ENCODE measurements at regions not wholly inside any gene's neighbourhood (a gene's known extent, or its start where the extent isn't known, plus 50 kb on each side); places are given as distances from the start of the nearest gene placed in this dataset.

GRCh38 chr10:27390681-27391080 lies 113.4 kb upstream of the RAB18 start:
- no peak overlapping the region for H3K27ac ChIP-seq (ENCODE audit: low read depth, low read length, poor library complexity, severe bottlenecking)
- H2AFZ ChIP-seq (ENCODE audit: low read length) = no peak overlapping the region
- no peak overlapping the region for H3K9ac ChIP-seq (ENCODE audit: low read length)
- H3F3A ChIP-seq (ENCODE audit: insufficient read depth, low read length) = no peaks in the 10 kb centered on the region
- H3K9me2 ChIP-seq (ENCODE audit: low read depth, low read length) = no peaks in the 10 kb centered on the region
- no peaks in the 10 kb centered on the region for H3K4me1 ChIP-seq (ENCODE audit: insufficient read depth, low read length, severe bottlenecking)
- H3K79me2 ChIP-seq (ENCODE audit: insufficient read depth, low read length) = no peaks in the 10 kb centered on the region
- no peaks in the 10 kb centered on the region for H3K27me3 ChIP-seq (ENCODE audit: insufficient read depth, low read length)
- peaks cover 11% of the 10 kb centered on the region; the same call in 1 of the 2 replicates for H3K9me3 ChIP-seq (ENCODE audit: low read length)
- TF ChIP-seq EZH2 (IDR thresholded peaks at IDR 0.05; ENCODE audit: borderline replicate concordance, low read length) (no peak), CTCF (IDR thresholded peaks at IDR 0.05; ENCODE audit: low read length) (no peak)
- no peaks in the 10 kb centered on the region; the same call in 1 of the 2 replicates for H3K36me3 ChIP-seq (ENCODE audit: insufficient read depth, low read length)
- H3K4me2 ChIP-seq (ENCODE audit: low read length) = no peak overlapping the region
- H4K20me1 ChIP-seq (ENCODE audit: insufficient read depth, low read length) = no peaks in the 10 kb centered on the region
- no peak overlapping the region for H3K4me3 ChIP-seq (ENCODE audit: low read depth, low read length, poor library complexity, severe bottlenecking)

- no peak overlapping the region for H2AFZ ChIP-seq (ENCODE audit: low read length)
- TF ChIP-seq CTCF (IDR thresholded peaks at IDR 0.05; ENCODE audit: low read length) (no peak), EZH2 (IDR thresholded peaks at IDR 0.05; ENCODE audit: borderline replicate concordance, low read length) (no peak)
- no peak overlapping the region for H3K4me3 ChIP-seq (ENCODE audit: low read depth, low read length, poor library complexity, severe bottlenecking)
Observed at GRCh38 chr10:27388761-27389399, 115.2 kb upstream of the RAB18 start.

GRCh38 chr10:27383595-27384542 lies 120.2 kb upstream of the RAB18 start:
- Histone ChIP-seq H3K27ac (ENCODE audit: low read depth, low read length, poor library complexity, severe bottlenecking) (no peak overlapping the region), H3K4me2 (ENCODE audit: low read length) (no peak overlapping the region), H3K27me3 (ENCODE audit: insufficient read depth, low read length) (no peaks in the 10 kb centered on the region)

More at GRCh38 chr10:27388761-27389399, 115.2 kb upstream of the RAB18 start:
- no peaks in the 10 kb centered on the region; the same call in 1 of the 2 replicates for H3K36me3 ChIP-seq (ENCODE audit: insufficient read depth, low read length)
- no peaks in the 10 kb centered on the region for H3K9me2 ChIP-seq (ENCODE audit: low read depth, low read length)
- no peaks in the 10 kb centered on the region for H3K79me2 ChIP-seq (ENCODE audit: insufficient read depth, low read length)
- H3F3A ChIP-seq (ENCODE audit: insufficient read depth, low read length) = no peaks in the 10 kb centered on the region
- H3K9ac ChIP-seq (ENCODE audit: low read length) = no peak overlapping the region
- no peak overlapping the region for H3K4me2 ChIP-seq (ENCODE audit: low read length)
- no peaks in the 10 kb centered on the region for H3K27me3 ChIP-seq (ENCODE audit: insufficient read depth, low read length)
- no peaks in the 10 kb centered on the region for H3K4me1 ChIP-seq (ENCODE audit: insufficient read depth, low read length, severe bottlenecking)
- no peak overlapping the region for H3K27ac ChIP-seq (ENCODE audit: low read depth, low read length, poor library complexity, severe bottlenecking)
- H3K9me3 ChIP-seq (ENCODE audit: low read length) = peaks cover 11% of the 10 kb centered on the region; the same call in 1 of the 2 replicates
- H4K20me1 ChIP-seq (ENCODE audit: insufficient read depth, low read length) = no peaks in the 10 kb centered on the region

More at GRCh38 chr10:27383595-27384542, 120.2 kb upstream of the RAB18 start:
- Histone ChIP-seq H3K9ac (ENCODE audit: low read length) (no peak overlapping the region), H3K36me3 (ENCODE audit: insufficient read depth, low read length) (no peaks in the 10 kb centered on the region), H4K20me1 (ENCODE audit: insufficient read depth, low read length) (no peaks in the 10 kb centered on the region), H3K9me3 (ENCODE audit: low read length) (no peaks in the 10 kb centered on the region), H3K4me3 (ENCODE audit: low read depth, low read length, poor library complexity, severe bottlenecking) (no peak overlapping the region), H3K79me2 (ENCODE audit: insufficient read depth, low read length) (no peaks in the 10 kb centered on the region), H2AFZ (ENCODE audit: low read length) (no peak overlapping the region), H3K9me2 (ENCODE audit: low read depth, low read length) (no peaks in the 10 kb centered on the region), H3K4me1 (ENCODE audit: insufficient read depth, low read length, severe bottlenecking) (no peaks in the 10 kb centered on the region), H3F3A (ENCODE audit: insufficient read depth, low read length) (no peaks in the 10 kb centered on the region)
- TF ChIP-seq EZH2 (IDR thresholded peaks at IDR 0.05; ENCODE audit: borderline replicate concordance, low read length) (no peak), CTCF (IDR thresholded peaks at IDR 0.05; ENCODE audit: low read length) (no peak)
